ENCODE measurements at regions not wholly inside any gene's neighbourhood (a gene's known extent, or its start where the extent isn't known, plus 50 kb on each side); places are given as distances from the start of the nearest gene placed in this dataset.
"Not testable (repeated sequence)": the region's sequence is repeated elsewhere in the genome, so short reads cannot be mapped to it uniquely, and the experiment has no call there.

GRCh38 chr4:127394516-127394915, 238.2 kb upstream of the INTU start:
- DNase-seq = no peak

DNA sequence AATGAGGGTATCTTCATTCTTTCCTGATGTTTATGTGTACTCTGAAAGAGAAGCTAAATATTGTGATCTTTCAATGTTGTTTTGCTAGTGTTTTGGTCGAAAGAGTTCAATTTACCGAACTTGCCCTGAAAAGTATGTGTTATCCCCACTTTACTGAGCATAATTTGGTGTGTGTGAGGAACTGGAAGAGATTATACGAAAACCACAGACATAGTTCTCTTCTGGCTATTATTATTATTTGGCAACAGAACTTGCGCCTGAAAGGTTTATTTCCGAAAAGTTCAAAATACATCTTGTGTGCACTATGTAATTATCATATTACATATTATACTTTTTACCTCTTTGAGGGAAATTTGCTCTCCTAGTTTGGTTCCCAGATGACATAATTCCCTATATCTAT, 232.5 kb upstream of the INTU start:
- no peak for DNase-seq

GRCh38 chr4:127400731-127401346, 231.9 kb upstream of the INTU start:
- peak; percentile 62 for DNase-seq

DNA sequence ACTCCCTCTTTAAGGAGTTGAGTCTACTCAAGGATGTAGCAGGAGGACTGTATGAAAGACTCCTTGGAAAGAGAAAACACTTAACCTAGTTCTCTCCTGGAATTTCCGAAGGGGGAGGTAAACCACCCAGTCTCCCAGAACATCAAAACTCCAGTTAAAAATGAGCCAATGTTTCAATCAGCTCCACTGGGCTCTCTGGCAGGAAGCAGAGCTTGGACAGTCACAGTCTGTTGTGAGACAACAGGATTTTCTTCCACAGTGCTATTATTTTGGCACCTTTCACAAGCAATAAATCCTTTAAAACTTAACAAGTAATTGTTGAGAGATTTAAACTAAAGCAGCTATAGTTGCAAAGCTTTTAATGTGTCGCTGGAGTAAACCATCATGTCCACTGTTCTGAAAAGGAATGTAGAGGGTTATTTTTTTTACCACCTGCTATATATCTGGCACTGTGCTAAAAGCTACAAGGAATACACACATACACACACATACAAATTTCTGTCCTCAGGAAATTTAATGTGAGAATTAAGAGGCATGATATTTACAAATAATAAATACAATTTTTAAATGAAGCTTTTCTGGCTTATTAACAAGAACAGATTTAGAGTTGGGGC, 229.2 kb upstream of the INTU start:
- DNase-seq = no peak

DNA sequence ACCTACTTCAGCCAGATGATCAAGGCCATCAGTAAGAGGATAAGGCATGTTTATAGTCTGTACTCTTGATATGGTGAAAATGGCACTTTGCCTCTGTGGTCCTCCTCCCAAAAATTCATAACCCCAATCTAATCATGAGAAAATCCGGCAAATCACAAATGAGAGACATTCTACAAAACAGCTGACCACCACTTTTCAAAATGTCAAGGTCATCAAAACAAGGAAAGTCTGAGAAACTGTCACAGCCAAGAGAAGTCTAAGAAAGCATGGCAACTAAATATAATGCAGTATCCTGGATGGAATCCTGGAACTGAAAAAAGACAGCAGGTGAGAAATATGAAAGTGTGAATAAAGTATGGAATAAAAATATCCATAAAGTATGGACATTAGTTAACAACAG, 226.6 kb upstream of the INTU start:
- DNase-seq = no peak

DNA sequence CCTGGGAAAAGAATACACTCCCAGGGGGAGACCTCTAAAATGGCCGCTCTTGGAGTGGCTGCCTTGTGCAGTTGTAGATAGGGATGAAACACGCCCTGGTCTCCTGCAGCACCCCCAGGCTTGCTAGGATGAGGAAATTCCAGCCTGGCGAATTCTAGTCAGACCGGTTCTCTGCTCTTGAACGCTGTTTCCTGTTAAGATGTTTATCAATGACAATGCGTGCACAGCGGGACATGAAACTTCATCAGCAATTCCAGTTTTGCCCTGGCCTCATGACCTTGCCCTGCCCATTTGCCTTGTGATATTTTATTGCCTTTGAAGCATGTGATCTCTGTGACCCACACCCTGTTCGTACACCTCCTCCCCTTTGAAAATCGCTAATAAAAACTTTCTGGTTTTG, 225.2 kb upstream of the INTU start:
- not testable (repeated sequence) for DNase-seq

GRCh38 chr4:127410201-127410600, 222.6 kb upstream of the INTU start:
- no peak for DNase-seq

- DNase-seq = no peak
Measured at GRCh38 chr4:127410644-127411043, 222.1 kb upstream of the INTU start.

GRCh38 chr4:127414951-127415606, 217.7 kb upstream of the INTU start:
- no peak for DNase-seq

GRCh38 chr4:127416115-127416514, 216.6 kb upstream of the INTU start:
- no peak for DNase-seq

GRCh38 chr4:127417885-127418535, 214.7 kb upstream of the INTU start:
- DNase-seq = no peak

DNA sequence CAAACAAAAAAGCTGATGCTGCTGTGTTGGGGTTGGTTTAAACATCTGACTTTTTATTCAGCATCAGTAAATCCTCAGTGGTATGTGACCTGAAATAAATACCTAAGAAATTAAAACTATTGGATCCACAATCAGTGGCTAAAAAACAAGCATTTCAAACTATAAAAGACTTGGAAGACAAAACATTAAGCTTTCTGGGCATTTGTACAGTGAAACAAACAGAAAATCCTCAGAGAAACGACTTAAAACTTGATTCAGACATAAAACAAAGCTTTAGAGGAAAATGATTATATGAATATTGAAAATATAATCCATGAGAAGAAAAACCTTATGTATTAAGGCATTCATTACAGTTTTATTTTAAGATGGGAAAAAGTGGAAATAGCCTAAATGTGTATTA, 213.3 kb upstream of the INTU start:
- DNase-seq = no peak

GRCh38 chr4:127421437-127421836, 211.3 kb upstream of the INTU start:
- DNase-seq = no peak

- DNase-seq = no peak
Measured at GRCh38 chr4:127425202-127425845, 207.4 kb upstream of the INTU start.

DNA sequence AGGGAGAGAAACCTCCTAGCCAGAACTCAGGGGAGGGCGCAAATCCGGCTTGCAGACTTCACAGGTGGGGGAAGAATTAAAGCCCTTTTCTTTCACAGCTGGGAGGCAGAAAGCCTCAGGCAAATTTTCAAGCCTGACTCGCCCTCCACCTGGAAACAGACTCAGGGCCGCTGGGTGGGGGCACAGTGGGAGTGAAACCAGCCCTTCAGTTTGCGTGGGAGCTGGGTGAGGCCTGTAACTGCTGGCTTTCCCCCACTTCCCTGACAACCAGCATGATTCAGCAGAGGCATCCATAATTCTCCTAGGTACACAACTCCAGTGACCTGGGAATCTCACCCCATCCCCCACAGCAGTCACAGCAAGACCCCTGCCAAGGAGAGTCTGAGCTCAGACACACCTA, 206.9 kb upstream of the INTU start:
- no peak for DNase-seq

- DNase-seq = no peak
Measured at GRCh38 chr4:127441571-127441970, 191.2 kb upstream of the INTU start.

GRCh38 chr4:127445471-127445870, 187.3 kb upstream of the INTU start:
- DNase-seq = no peak

GRCh38 chr4:127446427-127446885, 186.3 kb upstream of the INTU start:
- no peak for DNase-seq

DNA sequence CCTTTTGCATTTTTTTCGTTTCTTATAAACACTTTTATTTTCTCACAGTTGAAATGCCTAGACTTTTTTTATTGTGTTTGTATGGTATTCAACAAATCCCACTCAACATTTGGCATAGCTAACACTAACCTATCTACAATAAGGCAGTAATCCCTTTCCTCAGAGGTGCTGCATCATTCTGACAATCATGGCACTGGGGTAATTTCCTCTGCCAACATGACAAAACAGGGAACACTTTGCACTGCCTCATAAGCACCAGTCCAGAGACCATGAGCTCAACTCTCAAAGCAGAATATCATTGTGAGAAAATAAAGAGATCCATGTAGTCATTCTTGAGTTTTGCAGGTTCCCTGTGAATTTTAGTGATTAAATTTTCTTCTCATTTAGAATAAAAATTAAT, 183.8 kb upstream of the INTU start:
- no peak for DNase-seq

DNA sequence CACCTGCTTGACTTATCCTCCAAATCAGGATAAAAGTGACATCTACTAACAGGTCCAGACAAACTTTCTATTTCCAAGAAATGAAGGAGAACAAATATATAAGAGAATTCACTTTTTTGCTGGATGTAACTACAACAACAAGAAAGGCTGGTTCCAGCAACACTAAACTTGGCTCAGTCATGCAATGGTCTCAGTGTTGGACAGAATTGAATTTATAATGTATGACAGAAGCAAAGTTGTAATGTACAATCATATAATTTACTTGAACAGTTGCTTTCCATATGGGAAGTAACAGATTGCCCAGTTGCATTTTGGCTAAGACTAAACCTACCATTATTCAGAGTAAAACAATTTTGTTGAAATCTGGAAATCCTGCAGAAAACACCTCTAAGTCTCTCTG, 183.3 kb upstream of the INTU start:
- no peak for DNase-seq

- no peak for DNase-seq
Measured at GRCh38 chr4:127450276-127450675, 182.5 kb upstream of the INTU start.

GRCh38 chr4:127463883-127464282, 168.9 kb upstream of the INTU start:
- DNase-seq = no peak

DNA sequence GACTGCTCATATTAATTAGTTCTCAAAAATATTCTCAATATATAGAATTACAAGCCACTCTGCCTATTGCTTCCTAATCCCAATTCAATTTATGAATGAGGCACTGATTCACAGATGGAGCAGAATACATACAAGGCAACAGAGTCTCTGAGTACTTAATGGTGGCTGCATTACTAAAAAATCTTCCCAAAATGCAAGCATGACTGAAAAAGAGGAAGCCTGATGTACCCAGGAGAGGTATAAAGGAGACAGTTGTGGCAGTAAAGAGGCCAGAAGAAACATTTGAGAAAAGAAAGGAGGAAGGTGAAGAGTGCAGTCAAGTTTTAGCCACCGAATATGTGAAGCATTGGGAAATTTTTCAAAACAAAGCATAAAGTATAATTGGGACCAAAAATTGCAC, 163.2 kb upstream of the INTU start:
- no peak for DNase-seq
